Type B pancreatic cell (in vitro differentiated cells): ENCODE measurements at regions not wholly inside any gene's neighbourhood (a gene's known extent, or its start where the extent isn't known, plus 50 kb on each side); places are given as distances from the start of the nearest gene placed in this dataset.

Source experiments
- DNase-seq: peaks from one replicate; pipeline ENCODE4 v3.0.0; 2021; ENCODE audit warnings: mixed read lengths; ENCODE audit not compliant: unreplicated experiment; ENCODE audit errors: extremely low spot score
- H3K27ac Mint-ChIP-seq: 2 replicates; pipeline ENCODE4 v1.8.0; 2021; ENCODE audit warnings: mild to moderate bottlenecking, mixed read lengths
- H3K27me3 Mint-ChIP-seq: 2 replicates; pipeline ENCODE4 v1.8.0; 2021; ENCODE audit warnings: mixed read lengths
- H3K36me3 Mint-ChIP-seq: 2 replicates; pipeline ENCODE4 v1.8.0; 2021; ENCODE audit warnings: mixed read lengths
- H3K4me1 Mint-ChIP-seq: one replicate; pipeline ENCODE4 v1.8.0; 2021; ENCODE audit warnings: mixed read lengths; ENCODE audit not compliant: unreplicated experiment
- H3K4me3 Mint-ChIP-seq: 2 replicates; pipeline ENCODE4 v1.8.0; 2021; ENCODE audit warnings: mild to moderate bottlenecking, mixed read lengths
- H3K9me3 Mint-ChIP-seq: 2 replicates; pipeline ENCODE4 v1.8.0; 2021; ENCODE audit warnings: mixed read lengths
- TF ChIP-seq, protein P1 (sequence below): fragments of 200-600 bp; sonication (generic); conservative IDR thresholded peaks from 2 replicates; pipeline ENCODE4 v1.5.0; 2021; ENCODE audit warnings: antibody characterized with exemption, mild to moderate bottlenecking

DNA sequence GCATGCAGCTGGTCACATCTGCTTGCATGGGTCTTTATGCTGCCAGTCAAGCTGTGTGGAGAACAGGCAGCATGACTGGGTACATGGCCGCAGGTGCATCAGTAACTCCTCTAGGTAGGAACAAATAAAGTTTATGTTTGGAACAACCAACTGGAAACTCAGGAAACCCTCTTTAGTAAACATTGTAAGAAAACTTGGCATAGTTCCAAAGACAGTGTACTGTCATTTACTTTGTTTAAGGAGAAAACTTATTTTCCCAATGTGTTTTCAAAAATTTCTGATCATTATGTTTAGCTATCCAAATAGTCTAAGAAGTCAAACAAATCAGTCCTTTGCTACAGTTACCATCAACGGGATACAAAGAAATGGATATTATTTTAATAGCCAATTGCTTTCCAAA is 386.0 kb downstream of the CHSY3 start:
- DNase-seq = no peak
- Mint-ChIP-seq H3K27me3 (no peaks in the 10 kb centered on the region), H3K4me3 (no peak overlapping the region), H3K36me3 (no peaks in the 10 kb centered on the region), H3K9me3 (no peaks in the 10 kb centered on the region), H3K4me1 (peaks cover 13% of the 10 kb centered on the region), H3K27ac (no peak overlapping the region)
- TF ChIP-seq, protein P1, sequence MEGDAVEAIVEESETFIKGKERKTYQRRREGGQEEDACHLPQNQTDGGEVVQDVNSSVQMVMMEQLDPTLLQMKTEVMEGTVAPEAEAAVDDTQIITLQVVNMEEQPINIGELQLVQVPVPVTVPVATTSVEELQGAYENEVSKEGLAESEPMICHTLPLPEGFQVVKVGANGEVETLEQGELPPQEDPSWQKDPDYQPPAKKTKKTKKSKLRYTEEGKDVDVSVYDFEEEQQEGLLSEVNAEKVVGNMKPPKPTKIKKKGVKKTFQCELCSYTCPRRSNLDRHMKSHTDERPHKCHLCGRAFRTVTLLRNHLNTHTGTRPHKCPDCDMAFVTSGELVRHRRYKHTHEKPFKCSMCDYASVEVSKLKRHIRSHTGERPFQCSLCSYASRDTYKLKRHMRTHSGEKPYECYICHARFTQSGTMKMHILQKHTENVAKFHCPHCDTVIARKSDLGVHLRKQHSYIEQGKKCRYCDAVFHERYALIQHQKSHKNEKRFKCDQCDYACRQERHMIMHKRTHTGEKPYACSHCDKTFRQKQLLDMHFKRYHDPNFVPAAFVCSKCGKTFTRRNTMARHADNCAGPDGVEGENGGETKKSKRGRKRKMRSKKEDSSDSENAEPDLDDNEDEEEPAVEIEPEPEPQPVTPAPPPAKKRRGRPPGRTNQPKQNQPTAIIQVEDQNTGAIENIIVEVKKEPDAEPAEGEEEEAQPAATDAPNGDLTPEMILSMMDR = no peak

DNA sequence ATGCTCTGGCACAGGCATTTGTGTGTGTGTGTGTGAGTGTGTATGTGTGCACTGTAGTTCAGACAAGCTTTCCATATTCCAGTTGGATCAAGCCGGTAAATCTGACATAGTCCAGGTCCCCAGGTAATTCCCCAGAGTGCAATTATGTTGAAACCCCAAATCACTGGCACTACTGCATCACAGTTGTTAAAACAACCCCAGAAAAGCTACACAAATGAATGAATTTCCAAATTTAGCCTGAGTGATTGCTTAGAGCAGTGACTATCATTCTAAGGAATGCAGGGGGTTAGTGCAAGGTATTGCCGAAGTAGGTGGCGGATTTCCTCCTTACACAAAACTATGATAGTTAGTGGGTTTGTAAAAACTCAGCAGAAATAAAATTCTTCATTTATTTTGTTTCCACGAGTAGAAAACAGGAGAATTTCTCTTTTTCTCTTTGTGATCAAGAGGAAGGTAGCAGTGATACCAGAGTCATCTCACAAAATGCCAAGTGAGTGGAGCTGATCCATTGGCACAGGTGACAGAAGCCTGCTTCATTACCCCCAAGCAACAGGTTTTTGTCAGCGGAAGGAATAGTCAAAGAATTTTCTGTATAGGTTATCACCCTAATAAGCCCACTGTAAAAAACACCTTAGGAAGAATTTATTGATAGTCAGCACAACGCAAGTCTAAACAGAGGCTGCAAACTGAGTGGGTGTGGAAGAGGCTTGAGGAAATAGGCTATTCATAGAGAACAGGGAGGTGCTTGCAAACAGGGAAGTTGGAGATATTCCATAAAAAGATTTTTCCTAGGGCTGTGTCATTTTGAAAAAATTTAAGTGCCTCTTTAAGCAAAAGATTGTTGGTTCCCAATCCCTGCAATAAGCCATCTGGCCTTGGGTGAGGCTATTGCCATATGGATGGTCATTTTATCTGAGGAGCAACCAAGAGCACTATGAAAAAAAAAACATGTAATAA is 385.1 kb downstream of the CHSY3 start:
- TF ChIP-seq, protein P1 = no peak
- Mint-ChIP-seq H3K36me3 (no peaks in the 10 kb centered on the region), H3K27me3 (no peaks in the 10 kb centered on the region), H3K9me3 (no peaks in the 10 kb centered on the region), H3K27ac (no peak overlapping the region), H3K4me3 (no peak overlapping the region), H3K4me1 (peaks cover 9% of the 10 kb centered on the region)
- no peak for DNase-seq

DNA sequence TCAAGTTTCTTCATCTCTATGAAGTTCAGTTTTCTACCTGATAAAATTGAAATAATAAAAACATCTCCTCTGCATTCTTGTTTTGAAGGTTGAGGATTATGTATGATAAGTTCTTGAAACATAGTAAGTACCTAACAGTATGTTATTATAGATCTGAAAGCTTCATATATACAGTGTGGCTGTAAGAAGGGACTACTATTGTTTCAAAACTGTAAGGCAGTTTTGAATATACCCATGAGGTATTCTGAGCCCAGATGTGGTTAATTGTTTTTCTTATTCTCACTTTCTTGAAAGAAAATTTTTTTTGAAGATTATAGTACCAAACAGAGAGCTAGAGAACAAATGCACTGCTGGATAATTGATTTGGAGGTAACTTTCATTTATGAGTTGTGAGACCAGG is 383.2 kb downstream of the CHSY3 start:
- no peaks in the 10 kb centered on the region for H3K9me3 Mint-ChIP-seq
- H3K27ac Mint-ChIP-seq = no peak overlapping the region

DNA sequence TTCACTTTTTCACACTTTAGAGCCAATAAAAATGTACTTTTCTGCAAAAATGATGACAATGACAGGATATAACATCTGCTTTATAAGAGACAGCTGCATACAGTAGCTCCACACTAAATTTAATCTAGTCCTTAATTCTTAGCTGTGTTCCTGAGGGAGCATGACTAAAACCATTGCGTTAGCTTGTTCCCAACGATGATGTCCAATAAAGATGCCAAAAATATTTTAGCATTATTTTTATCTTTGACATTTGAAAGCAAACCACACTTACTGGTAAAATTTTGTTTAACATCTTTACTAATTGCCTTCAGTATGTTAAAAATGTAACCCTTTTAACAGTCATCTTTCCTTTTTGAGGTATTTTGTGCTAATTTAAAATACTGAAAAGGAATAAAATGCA is 382.7 kb downstream of the CHSY3 start:
- Mint-ChIP-seq H3K27me3 (no peaks in the 10 kb centered on the region), H3K27ac (no peak overlapping the region), H3K4me3 (no peak overlapping the region), H3K4me1 (peaks cover 9% of the 10 kb centered on the region), H3K36me3 (no peaks in the 10 kb centered on the region), H3K9me3 (no peaks in the 10 kb centered on the region)
- TF ChIP-seq, protein P1 = no peak
- DNase-seq = no peak

More for the DNA sequence above, 383.2 kb downstream of the CHSY3 start:
- Mint-ChIP-seq H3K27me3 (no peaks in the 10 kb centered on the region), H3K36me3 (no peaks in the 10 kb centered on the region), H3K4me3 (no peak overlapping the region), H3K4me1 (peaks cover 9% of the 10 kb centered on the region)
- DNase-seq = no peak
- TF ChIP-seq, protein P1 = no peak

DNA sequence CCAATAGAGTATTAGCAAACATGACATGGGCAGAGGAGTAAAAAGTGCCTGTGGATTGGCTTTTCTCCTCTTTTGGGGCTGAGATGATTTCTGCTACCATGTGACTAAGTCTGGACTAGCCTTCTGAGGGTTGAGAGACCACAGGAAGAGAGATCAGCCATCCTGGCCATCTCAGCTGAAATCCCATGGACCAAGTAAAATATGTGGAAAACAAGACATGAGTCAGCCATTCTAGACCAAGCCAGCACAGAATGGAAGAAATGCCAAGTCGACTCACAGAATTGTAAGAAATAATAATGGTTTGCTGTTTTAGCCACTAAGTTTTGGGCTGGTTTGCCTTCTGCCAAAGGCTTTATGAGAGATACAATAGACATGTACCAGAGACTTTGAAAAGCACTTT is 377.8 kb downstream of the CHSY3 start:
- Mint-ChIP-seq H3K27ac (no peak overlapping the region), H3K9me3 (no peaks in the 10 kb centered on the region), H3K36me3 (no peaks in the 10 kb centered on the region), H3K27me3 (peaks cover 2% of the 10 kb centered on the region), H3K4me3 (no peak overlapping the region), H3K4me1 (no peaks in the 10 kb centered on the region)
- DNase-seq = no peak
- TF ChIP-seq, protein P1 = no peak
